H9 (cell line): ENCODE measurements at regions not wholly inside any gene's neighbourhood (a gene's known extent, or its start where the extent isn't known, plus 50 kb on each side); places are given as distances from the start of the nearest gene placed in this dataset.

Experiments
- DNase-seq: peaks from one replicate; pipeline ENCODE4 v3.0.0-alpha.2; 2017
- H2AFZ ChIP-seq: one replicate; pipeline ENCODE4 v1.6.1; 2013; ENCODE audit warnings: mild to moderate bottlenecking, low read length, control low read depth, moderate library complexity
- H2AK5ac ChIP-seq: 2 replicates; pipeline ENCODE4 v1.6.1; 2013; ENCODE audit warnings: low read length, control low read depth, mixed read lengths; ENCODE audit not compliant: insufficient read length
- H2BK120ac ChIP-seq: one replicate; pipeline ENCODE4 v1.6.1; 2013; ENCODE audit warnings: low read depth, mild to moderate bottlenecking, low read length, control low read depth, inconsistent platforms; ENCODE audit not compliant: poor library complexity, severe bottlenecking
- H2BK12ac ChIP-seq: 2 replicates; pipeline ENCODE4 v1.6.1; 2013; ENCODE audit warnings: low read length, control low read depth, mixed read lengths, low read depth; ENCODE audit not compliant: insufficient read length
- H2BK15ac ChIP-seq: 2 replicates; pipeline ENCODE4 v1.6.1; 2013; ENCODE audit warnings: low read depth, low read length, control low read depth
- H2BK20ac ChIP-seq: one replicate; pipeline ENCODE4 v1.6.1; 2013; ENCODE audit warnings: low read depth, mild to moderate bottlenecking, low read length, control low read depth, inconsistent platforms; ENCODE audit not compliant: poor library complexity, severe bottlenecking
- H2BK5ac ChIP-seq: 2 replicates; pipeline ENCODE4 v1.6.1; 2013; ENCODE audit warnings: low read length, control low read depth, mixed read lengths; ENCODE audit not compliant: insufficient read length
- H3K14ac ChIP-seq: 2 replicates; pipeline ENCODE4 v1.6.1; 2013; ENCODE audit warnings: low read length, control low read depth; ENCODE audit not compliant: insufficient read depth
- H3K18ac ChIP-seq: 2 replicates; pipeline ENCODE4 v1.6.1; 2013; ENCODE audit warnings: low read depth, mild to moderate bottlenecking, mixed read lengths, low read length, control low read depth; ENCODE audit not compliant: insufficient read length
- H3K23ac ChIP-seq: 2 replicates; pipeline ENCODE4 v1.6.1; 2013; ENCODE audit warnings: low read length, control low read depth, mixed read lengths, low read depth; ENCODE audit not compliant: insufficient read length
- H3K23me2 ChIP-seq: 2 replicates; pipeline ENCODE4 v1.6.1; 2013; ENCODE audit warnings: low read depth, mild to moderate bottlenecking, mixed read lengths, low read length, control low read depth; ENCODE audit not compliant: insufficient read length, poor library complexity, severe bottlenecking
- H3K27ac ChIP-seq: 2 replicates; pipeline ENCODE4 v1.5.1; 2013; ENCODE audit warnings: low read length, control low read depth, mixed read lengths, low read depth; ENCODE audit not compliant: insufficient read length
- H3K27me3 ChIP-seq: 2 replicates; pipeline ENCODE4 v1.6.1; 2013; ENCODE audit warnings: low read length, control low read depth, inconsistent platforms; ENCODE audit not compliant: insufficient read depth
- H3K4ac ChIP-seq: 2 replicates; pipeline ENCODE4 v1.6.1; 2013; ENCODE audit warnings: low read depth, mild to moderate bottlenecking, control low read depth, inconsistent platforms, low read length, moderate library complexity
- H3K4me1 ChIP-seq: 2 replicates; pipeline ENCODE4 v1.6.1; 2013; ENCODE audit warnings: low read length, control low read depth, inconsistent platforms; ENCODE audit not compliant: insufficient read depth
- H3K4me2 ChIP-seq: 2 replicates; pipeline ENCODE4 v1.6.1; 2013; ENCODE audit warnings: low read length, control low read depth, mixed read lengths; ENCODE audit not compliant: insufficient read length, insufficient read depth
- H3K56ac ChIP-seq: 2 replicates; pipeline ENCODE4 v1.6.1; 2013; ENCODE audit warnings: low read depth, mild to moderate bottlenecking, mixed read lengths, low read length, control low read depth; ENCODE audit not compliant: insufficient read length
- H3K79me1 ChIP-seq: 2 replicates; pipeline ENCODE4 v1.6.1; 2013; ENCODE audit warnings: low read depth, mild to moderate bottlenecking, moderate library complexity, low read length, control low read depth, inconsistent platforms; ENCODE audit not compliant: insufficient read depth, poor library complexity, severe bottlenecking
- H3K79me2 ChIP-seq: 2 replicates; pipeline ENCODE4 v1.6.1; 2013; ENCODE audit warnings: low read length, control low read depth, inconsistent platforms; ENCODE audit not compliant: insufficient read depth
- H3K9ac ChIP-seq: 2 replicates; pipeline ENCODE4 v1.6.1; 2013; ENCODE audit warnings: low read length, control low read depth, mixed read lengths; ENCODE audit not compliant: insufficient read length; ENCODE audit errors: extremely low read depth
- H3K9me3 ChIP-seq: one replicate; pipeline ENCODE4 v1.6.1; 2013; ENCODE audit warnings: low read depth, low read length, inconsistent platforms; ENCODE audit not compliant: control insufficient read depth
- H3T11ph ChIP-seq: one replicate; pipeline ENCODE4 v1.6.1; 2013; ENCODE audit warnings: mild to moderate bottlenecking, low read length, control low read depth, inconsistent platforms
- H4K20me1 ChIP-seq: one replicate; pipeline ENCODE4 v1.6.1; 2013; ENCODE audit not compliant: control insufficient read depth, insufficient read length, insufficient read depth
- H4K5ac ChIP-seq: 2 replicates; pipeline ENCODE4 v1.6.1; 2013; ENCODE audit warnings: low read depth, mild to moderate bottlenecking, mixed read lengths, low read length, control low read depth; ENCODE audit not compliant: insufficient read length
- H4K8ac ChIP-seq: replicated peaks from 2 replicates; pipeline ENCODE4 v1.6.1; 2013; ENCODE audit warnings: low read length, control low read depth, mixed read lengths, low read depth; ENCODE audit not compliant: insufficient read length
- H4K91ac ChIP-seq: 2 replicates; pipeline ENCODE4 v1.6.1; 2013; ENCODE audit warnings: low read depth, mild to moderate bottlenecking, moderate library complexity, mixed read lengths, low read length, control low read depth; ENCODE audit not compliant: insufficient read length
- H3K27ac Mint-ChIP-seq, 3 experiments: 2 replicates in 2 of 3; 3 replicates in 1 of 3; pipeline ENCODE4 v1.8.0; 2020 to 2021; ENCODE audit warnings: mixed read lengths in 3 of 3, mild to moderate bottlenecking in 1 of 3, moderate library complexity in 1 of 3
- H3K27me3 Mint-ChIP-seq: 2 replicates; pipeline ENCODE4 v1.8.0; 2021; ENCODE audit warnings: low read depth, mild to moderate bottlenecking, moderate library complexity, mixed read lengths
- H3K36me3 Mint-ChIP-seq, 3 experiments: 2 replicates in 2 of 3; 3 replicates in 1 of 3; pipeline ENCODE4 v1.8.0; 2020 to 2021; ENCODE audit warnings: low read depth in 3 of 3, mixed read lengths in 3 of 3; ENCODE audit not compliant: insufficient read depth in 1 of 3
- H3K4me1 Mint-ChIP-seq, 2 experiments: 2 replicates each; pipeline ENCODE4 v1.8.0; 2020; ENCODE audit warnings: mixed read lengths in 2 of 2
- H3K4me3 Mint-ChIP-seq, 2 experiments: 2 replicates in 1 of 2; 3 replicates in 1 of 2; pipeline ENCODE4 v1.8.0; 2020 to 2021; ENCODE audit warnings: mild to moderate bottlenecking in 2 of 2, mixed read lengths in 2 of 2, moderate library complexity in 1 of 2
- H3K9me3 Mint-ChIP-seq, 2 experiments: 2 replicates in 1 of 2; 3 replicates in 1 of 2; pipeline ENCODE4 v1.8.0; 2020; ENCODE audit warnings: mild to moderate bottlenecking in 2 of 2, mixed read lengths in 2 of 2, moderate library complexity in 1 of 2
- CTCF ChIP-seq: fragments of 200-600 bp; sonication (generic); conservative IDR thresholded peaks from 3 replicates; pipeline ENCODE4 v1.8.0; 2021; ENCODE audit warnings: antibody characterized with exemption, mild to moderate bottlenecking
- WGBS: extraction: QIAGEN DNeasy Blood & Tissue Kit; methylation state at CpG from one replicate; pipeline ENCODE4 v1.1.7; 2013; ENCODE audit warnings: missing lambda C conversion rate, low lambda C conversion rate, mixed read lengths; ENCODE audit not compliant: insufficient read length; ENCODE audit errors: extremely low coverage; 5-methylcytosine and 5-hydroxymethylcytosine counted together

- Histone ChIP-seq H2AK5ac (no peak overlapping the region), H2BK5ac (no peak overlapping the region), H3K9ac (no peak overlapping the region), H3K14ac (no peak overlapping the region; the same call in 1 of the 2 replicates), H3K18ac (no peak overlapping the region), H3K56ac (no peak overlapping the region), H2BK20ac (no peak overlapping the region), H3K27ac (no peak overlapping the region), H3K79me2 (no peaks in the 10 kb centered on the region), H3T11ph (no peak overlapping the region), H3K79me1 (no peaks in the 10 kb centered on the region), H4K5ac (no peak overlapping the region), H2BK15ac (no peak overlapping the region), H3K23ac (no peak overlapping the region), H2BK12ac (no peak overlapping the region), H3K4me1 (no peaks in the 10 kb centered on the region), H2BK120ac (no peak overlapping the region), H3K4me2 (no peak overlapping the region), H4K20me1 (no peaks in the 10 kb centered on the region), H3K23me2 (no peaks in the 10 kb centered on the region), H4K8ac (no peak overlapping the region), H2AFZ (no peak overlapping the region), H3K27me3 (no peaks in the 10 kb centered on the region), H3K9me3 (peaks cover 6% of the 10 kb centered on the region), H4K91ac (no peak overlapping the region), H3K4ac (no peak overlapping the region)
- no peak for DNase-seq
- Mint-ChIP-seq H3K27me3 (peaks cover 9% of the 10 kb centered on the region), H3K4me3 (no peak overlapping the region), H3K9me3 (peaks cover 11 to 13% of the 10 kb centered on the region in 2 experiments), H3K27ac (no peak overlapping the region), H3K36me3 (no peaks in the 10 kb centered on the region), H3K4me1 (peaks cover 0 to 5% of the 10 kb centered on the region in 2 experiments; a peak in 1 of 4 replicates)
- TF ChIP-seq CTCF = no peak
- no CpG with 5 or more reads among the region's 1 CpG for WGBS
These were observed 523.2 kb downstream of the MATN1 start for GRCh38 chr1:30200161-30200560.
